Ascending aorta (tissue), 2 donors: ENCODE measurements at regions not wholly inside any gene's neighbourhood (a gene's known extent, or its start where the extent isn't known, plus 50 kb on each side); places are given as distances from the start of the nearest gene placed in this dataset.

Source experiments
- DNase-seq, 2 donors: peaks; one replicate each; pipeline ENCODE4 v3.0.0-alpha.2; 2019; ENCODE audit warnings: low spot score in 2 of 2
- H3K27ac ChIP-seq, 2 donors: fragments of 200-600 bp; sonication (generic); one replicate each; pipeline ENCODE4 v1.5.1; 2016 to 2017; ENCODE audit warnings: mild to moderate bottlenecking in 1 of 2
- H3K27me3 ChIP-seq: fragments of 200-600 bp; sonication (generic); one replicate; pipeline ENCODE4 v1.5.1; 2017
- H3K36me3 ChIP-seq, 2 donors: fragments of 200-600 bp; sonication (generic); one replicate each; pipeline ENCODE4 v1.5.1; 2016
- H3K4me1 ChIP-seq, 2 donors: fragments of 200-600 bp; sonication (generic); one replicate each; pipeline ENCODE4 v1.5.1; 2016 to 2017; ENCODE audit warnings: mild to moderate bottlenecking in 1 of 2
- H3K4me3 ChIP-seq, 2 donors: fragments of 200-600 bp; sonication (generic); one replicate each; pipeline ENCODE4 v1.5.1; 2016 to 2017; ENCODE audit warnings: mild to moderate bottlenecking in 1 of 2
- H3K9me3 ChIP-seq, 2 donors: fragments of 200-600 bp; sonication (generic); one replicate each; pipeline ENCODE4 v1.5.1; 2016
- CTCF ChIP-seq, 3 experiments: fragments of 200-600 bp in 2 of 3; fragments of 450-650 bp in 1 of 3; sonication (generic) in 2 of 3; IDR thresholded peaks; one replicate each; pipeline ENCODE4 v1.5.1; 2016 to 2019; ENCODE audit warnings: antibody characterized with exemption in 3 of 3, mild to moderate bottlenecking in 1 of 3, moderate library complexity in 1 of 3
- intact Hi-C: fragments of 100-400 bp; cut with DNase I; formaldehyde crosslinking; loops from one replicate; pipeline ENCODE4 v1.15.1; 2023

DNA sequence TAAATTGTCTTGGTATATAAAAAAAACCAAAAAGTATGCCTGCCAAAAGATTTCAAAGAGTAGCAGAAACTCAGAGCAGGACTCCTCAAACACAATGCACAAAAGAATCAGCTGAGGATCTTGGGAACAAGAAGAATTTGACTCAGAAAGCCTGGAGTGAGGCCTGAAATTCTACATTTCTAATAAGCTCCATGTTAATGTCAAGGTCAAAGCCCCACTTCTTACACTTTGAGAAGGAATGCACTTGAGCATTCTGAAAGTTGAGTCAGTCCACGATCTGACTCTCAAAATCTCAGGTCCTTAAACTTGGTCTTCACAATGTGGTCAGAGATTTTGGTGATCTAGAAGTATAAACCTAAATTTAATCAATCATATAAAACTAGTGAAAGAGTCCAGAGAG lies 910.0 kb upstream of the GBE1 start:
- intact Hi-C loops: no loop called here
- H3K4me1 ChIP-seq: no peaks in the 10 kb centered on the region
- DNase-seq: no peak
- TF ChIP-seq CTCF (IDR thresholded peaks at IDR 0.05): no peak
- H3K9me3 ChIP-seq: no peaks in the 10 kb centered on the region
- H3K27ac ChIP-seq: no peak overlapping the region
- no peaks in the 10 kb centered on the region for H3K27me3 ChIP-seq
- H3K4me3 ChIP-seq: no peak overlapping the region
- H3K36me3 ChIP-seq: no peaks in the 10 kb centered on the region

DNA sequence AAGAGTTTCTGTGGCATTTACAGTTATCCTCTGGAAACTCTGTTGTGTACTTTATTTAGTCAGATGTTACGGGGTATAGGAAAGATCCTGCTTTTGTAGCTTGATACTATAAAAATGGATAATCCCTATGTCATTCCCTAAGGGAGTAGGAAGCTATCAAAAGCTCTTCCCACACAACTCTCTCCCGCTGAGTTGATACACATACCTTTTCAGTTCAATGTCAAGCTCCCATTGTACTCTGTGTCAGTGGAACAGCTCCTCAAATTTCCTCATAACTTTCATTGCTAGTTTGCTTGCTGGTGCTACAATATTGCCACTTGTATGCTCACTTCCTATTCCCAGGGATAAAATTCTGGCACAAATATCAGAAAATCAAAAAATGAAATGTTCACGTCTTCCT lies 893.3 kb upstream of the GBE1 start:
- no peaks in the 10 kb centered on the region for H3K36me3 ChIP-seq
- DNase-seq: no peak
- no peak overlapping the region for H3K4me3 ChIP-seq
- no peaks in the 10 kb centered on the region for H3K4me1 ChIP-seq
- no peaks in the 10 kb centered on the region for H3K9me3 ChIP-seq
- no peaks in the 10 kb centered on the region for H3K27me3 ChIP-seq
- TF ChIP-seq CTCF (IDR thresholded peaks at IDR 0.05): no peak
- H3K27ac ChIP-seq: no peak overlapping the region
- intact Hi-C loops: no loop called here

- no peaks in the 10 kb centered on the region for H3K4me1 ChIP-seq
- TF ChIP-seq CTCF (IDR thresholded peaks at IDR 0.05): no peak
- no peak for DNase-seq
- no peak overlapping the region for H3K4me3 ChIP-seq
- H3K36me3 ChIP-seq: no peaks in the 10 kb centered on the region
- H3K9me3 ChIP-seq: no peaks in the 10 kb centered on the region
- H3K27ac ChIP-seq: no peak overlapping the region
- intact Hi-C loops: no loop called here
- no peaks in the 10 kb centered on the region for H3K27me3 ChIP-seq
Observed at GRCh38 chr3:82643948-82644347, 882.5 kb upstream of the GBE1 start.

DNA sequence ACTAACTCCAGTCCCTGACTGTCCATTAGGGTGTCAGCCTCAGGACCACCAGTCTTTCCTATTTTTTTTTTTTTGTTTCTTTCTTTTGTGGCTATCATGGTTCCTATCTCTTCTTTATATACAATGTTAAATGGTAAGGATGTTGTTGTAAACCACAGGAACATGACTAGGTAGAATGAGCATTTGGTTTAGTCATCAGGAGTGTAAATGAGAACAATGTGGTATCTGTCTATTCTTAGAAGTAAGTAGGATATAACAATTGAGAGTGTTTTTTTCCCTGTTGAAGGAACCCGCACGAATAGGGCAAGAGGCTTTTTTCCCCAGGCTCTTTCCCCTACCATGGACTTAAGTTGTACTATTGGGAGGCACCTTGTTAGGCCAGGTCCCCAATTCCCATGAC lies 880.3 kb upstream of the GBE1 start:
- H3K4me1 ChIP-seq: no peaks in the 10 kb centered on the region
- no peak overlapping the region for H3K4me3 ChIP-seq
- no peak overlapping the region for H3K27ac ChIP-seq
- intact Hi-C loops: no loop called here
- no peaks in the 10 kb centered on the region for H3K36me3 ChIP-seq
- no peaks in the 10 kb centered on the region for H3K9me3 ChIP-seq
- no peak for TF ChIP-seq CTCF (IDR thresholded peaks at IDR 0.05)
- DNase-seq: no peak
- no peaks in the 10 kb centered on the region for H3K27me3 ChIP-seq

DNA sequence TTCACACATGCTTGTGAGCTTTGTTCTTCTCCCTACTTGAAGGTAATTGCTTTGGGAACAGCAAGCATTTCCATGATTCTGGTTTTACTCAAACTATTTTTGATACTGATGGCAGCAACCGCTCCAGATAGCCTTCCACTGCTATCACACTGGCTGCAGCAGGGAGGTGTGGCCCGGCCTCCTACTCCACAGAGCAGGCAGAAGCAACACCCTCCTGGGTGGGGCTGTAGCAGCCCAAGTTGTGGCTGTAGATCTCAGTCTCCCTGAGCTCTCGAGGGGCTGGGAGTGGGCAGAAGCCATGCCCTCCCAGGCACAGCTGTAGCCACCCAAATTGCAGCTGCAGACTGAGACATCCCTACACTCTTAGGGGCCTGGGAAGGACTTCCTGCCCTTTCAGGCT lies 878.8 kb upstream of the GBE1 start:
- no peak overlapping the region for H3K4me3 ChIP-seq
- TF ChIP-seq CTCF (IDR thresholded peaks at IDR 0.05): no peak
- H3K36me3 ChIP-seq: no peaks in the 10 kb centered on the region
- H3K27ac ChIP-seq: no peak overlapping the region
- H3K9me3 ChIP-seq: no peaks in the 10 kb centered on the region
- DNase-seq: no peak
- intact Hi-C loops: no loop called here
- H3K27me3 ChIP-seq: no peaks in the 10 kb centered on the region
- no peaks in the 10 kb centered on the region for H3K4me1 ChIP-seq

- no peak for DNase-seq
- H3K36me3 ChIP-seq: no peaks in the 10 kb centered on the region
- TF ChIP-seq CTCF (IDR thresholded peaks at IDR 0.05): no peak
- no peak overlapping the region for H3K4me3 ChIP-seq
- intact Hi-C loops: no loop called here
- H3K27ac ChIP-seq: no peak overlapping the region
- no peaks in the 10 kb centered on the region for H3K9me3 ChIP-seq
- H3K27me3 ChIP-seq: no peaks in the 10 kb centered on the region
- H3K4me1 ChIP-seq: no peaks in the 10 kb centered on the region
Observed at GRCh38 chr3:82637574-82637973, 876.1 kb upstream of the GBE1 start.
